Naive thymus-derived CD4-positive, alpha-beta T cell (primary cell): ENCODE measurements at regions not wholly inside any gene's neighbourhood (a gene's known extent, or its start where the extent isn't known, plus 50 kb on each side); places are given as distances from the start of the nearest gene placed in this dataset.

Experiments used
- ATAC-seq: fragments of 150-1000 bp; cut with Tn5 transposase; 2 replicates; pipeline ENCODE4 v1.10.0; 2021; ENCODE audit warnings: mild to moderate bottlenecking, moderate library complexity
- CTCF ChIA-PET: fragments of 350-600 bp; sonication (Branson Sonifier 250); formaldehyde crosslinking; loops from one replicate; lab custom pipeline; 2021; ENCODE audit warnings: antibody characterized with exemption; lab: Charles Lee
- POLR2A ChIA-PET: fragments of 350-600 bp; sonication (Branson Sonifier 250); formaldehyde crosslinking; loops from one replicate; lab custom pipeline; 2021; ENCODE audit warnings: antibody characterized with exemption, inconsistent platforms; lab: Charles Lee
- DNase-seq, 9 donors: peaks; one replicate each; pipeline versions ENCODE4 v3.0.0 to v3.0.0-alpha.2; 2020 to 2022; ENCODE audit warnings: mixed read lengths in 1 of 9
- H3K27ac ChIP-seq: one replicate; pipeline ENCODE4 v1.7.0; 2013; ENCODE audit warnings: mild to moderate bottlenecking, low read depth, low read length, moderate library complexity
- H3K27me3 ChIP-seq, 2 donors: one replicate each; pipeline ENCODE4 v1.7.0; 2013; ENCODE audit warnings: low read length in 2 of 2, mild to moderate bottlenecking in 2 of 2, moderate library complexity in 2 of 2; ENCODE audit not compliant: control insufficient read depth in 2 of 2, insufficient read depth in 2 of 2
- H3K36me3 ChIP-seq, 3 experiments: 1 replicate in 2 of 3; 2 replicates in 1 of 3; pipeline ENCODE4 v1.7.0; 2013; ENCODE audit warnings: low read length in 3 of 3, mild to moderate bottlenecking in 3 of 3, moderate library complexity in 1 of 3; ENCODE audit not compliant: insufficient read depth in 3 of 3, control insufficient read depth in 2 of 3
- H3K4me1 ChIP-seq, 2 donors: one replicate each; pipeline ENCODE4 v1.7.0; 2013; ENCODE audit warnings: low read length in 2 of 2, mild to moderate bottlenecking in 2 of 2, moderate library complexity in 1 of 2; ENCODE audit not compliant: control insufficient read depth in 2 of 2, insufficient read depth in 2 of 2
- H3K4me3 ChIP-seq: 2 replicates; pipeline ENCODE4 v1.7.0; 2013; ENCODE audit warnings: mild to moderate bottlenecking, low read length
- H3K9me3 ChIP-seq, 3 experiments: 1 replicate in 2 of 3; 2 replicates in 1 of 3; pipeline ENCODE4 v1.7.0; 2013; ENCODE audit warnings: low read length in 3 of 3; ENCODE audit not compliant: control insufficient read depth in 2 of 3
- H3K27ac Mint-ChIP-seq, 9 donors: one replicate each; pipeline ENCODE4 v1.8.0; 2020 to 2022; ENCODE audit warnings: mixed read lengths in 9 of 9, mild to moderate bottlenecking in 8 of 9, moderate library complexity in 5 of 9, inconsistent platforms in 2 of 9
- H3K27me3 Mint-ChIP-seq, 5 donors: one replicate each; pipeline ENCODE4 v1.8.0; 2021 to 2022; ENCODE audit warnings: mixed read lengths in 5 of 5, mild to moderate bottlenecking in 1 of 5
- H3K36me3 Mint-ChIP-seq, 5 donors: one replicate each; pipeline ENCODE4 v1.8.0; 2020 to 2022; ENCODE audit warnings: mixed read lengths in 5 of 5, mild to moderate bottlenecking in 3 of 5, inconsistent platforms in 1 of 5
- H3K4me1 Mint-ChIP-seq, 7 donors: one replicate each; pipeline ENCODE4 v1.8.0; 2020 to 2022; ENCODE audit warnings: mixed read lengths in 7 of 7, mild to moderate bottlenecking in 3 of 7, inconsistent platforms in 1 of 7
- H3K4me3 Mint-ChIP-seq, 10 donors: one replicate each; pipeline ENCODE4 v1.8.0; 2020 to 2022; ENCODE audit warnings: mild to moderate bottlenecking in 10 of 10, mixed read lengths in 10 of 10, moderate library complexity in 6 of 10, inconsistent platforms in 2 of 10
- H3K9me3 Mint-ChIP-seq, 11 donors: one replicate each; pipeline ENCODE4 v1.8.0; 2020 to 2022; ENCODE audit warnings: mixed read lengths in 11 of 11, mild to moderate bottlenecking in 4 of 11, inconsistent platforms in 1 of 11, moderate library complexity in 1 of 11
- intact Hi-C, 2 donors: fragments of 100-400 bp; cut with micrococcal nuclease; formaldehyde crosslinking; loops; one replicate each; pipeline ENCODE4 v1.15.1; 2023

DNA sequence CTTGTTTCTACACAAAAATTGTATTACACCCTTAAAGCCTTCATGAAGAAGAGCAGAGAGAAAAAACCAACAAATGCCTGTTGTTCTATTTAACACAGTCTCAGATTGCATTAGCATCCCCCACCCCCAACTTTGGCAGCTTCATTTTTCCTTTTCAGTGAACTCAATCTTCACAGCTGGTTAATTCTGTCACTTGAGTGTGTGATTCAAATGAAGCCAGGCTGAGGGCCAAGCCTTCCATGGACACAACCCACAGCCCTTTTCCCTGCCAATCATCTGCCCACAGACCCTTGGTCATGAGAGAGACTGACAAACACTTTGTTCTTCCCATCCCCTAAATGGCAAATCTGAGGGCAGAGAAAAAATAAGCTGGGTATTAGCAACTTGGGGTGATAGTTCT is 217.5 kb upstream of the NMUR2 start:
- Mint-ChIP-seq H3K4me1 (no peaks in the 10 kb centered on the region), H3K4me3 (no peak overlapping the region), H3K9me3 (peaks cover 0 to 2% (median 0%) of the 10 kb centered on the region in 11 donors), H3K27ac (no peak overlapping the region), H3K36me3 (no peaks in the 10 kb centered on the region), H3K27me3 (no peaks in the 10 kb centered on the region)
- H3K36me3 ChIP-seq: no peaks in the 10 kb centered on the region
- ChIA-PET POLR2A (no interaction called here), CTCF (no interaction called here)
- DNase-seq: no peak
- H3K27me3 ChIP-seq: no peaks in the 10 kb centered on the region
- no peak overlapping the region for H3K27ac ChIP-seq
- H3K4me3 ChIP-seq: no peak overlapping the region
- no peak for ATAC-seq
- H3K4me1 ChIP-seq: no peaks in the 10 kb centered on the region
- intact Hi-C loops: no loop called here
- H3K9me3 ChIP-seq: no peaks in the 10 kb centered on the region

DNA sequence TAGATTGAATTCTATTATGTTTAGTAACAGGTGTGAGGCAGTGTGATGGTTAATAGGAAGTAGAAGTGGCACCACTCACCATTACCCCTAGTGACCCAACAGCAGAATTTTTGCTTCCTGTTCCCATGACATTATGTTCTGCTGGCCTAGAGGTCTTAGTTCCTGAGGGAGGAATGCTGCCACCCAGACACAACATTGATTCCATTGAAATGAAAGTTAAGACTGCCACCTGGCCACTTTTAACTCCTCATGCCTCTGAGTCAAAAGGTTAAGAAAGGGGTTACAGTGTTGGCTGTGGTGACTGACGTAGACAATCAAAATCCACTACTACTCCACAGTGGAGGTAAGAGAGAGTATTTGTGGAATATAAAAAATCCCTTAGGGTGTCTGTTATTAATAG is 218.9 kb upstream of the NMUR2 start:
- Histone ChIP-seq H3K4me1 (no peaks in the 10 kb centered on the region), H3K27me3 (no peaks in the 10 kb centered on the region), H3K36me3 (no peaks in the 10 kb centered on the region), H3K4me3 (no peak overlapping the region), H3K27ac (no peak overlapping the region), H3K9me3 (no peaks in the 10 kb centered on the region)
- ChIA-PET POLR2A (no interaction called here), CTCF (no interaction called here)
- intact Hi-C loops: no loop called here
- Mint-ChIP-seq H3K9me3 (peaks cover 0 to 2% (median 0%) of the 10 kb centered on the region in 11 donors), H3K36me3 (no peaks in the 10 kb centered on the region), H3K4me3 (no peak overlapping the region), H3K4me1 (no peaks in the 10 kb centered on the region), H3K27ac (no peak overlapping the region), H3K27me3 (no peaks in the 10 kb centered on the region)
- DNase-seq (no peak), ATAC-seq (no peak)

DNA sequence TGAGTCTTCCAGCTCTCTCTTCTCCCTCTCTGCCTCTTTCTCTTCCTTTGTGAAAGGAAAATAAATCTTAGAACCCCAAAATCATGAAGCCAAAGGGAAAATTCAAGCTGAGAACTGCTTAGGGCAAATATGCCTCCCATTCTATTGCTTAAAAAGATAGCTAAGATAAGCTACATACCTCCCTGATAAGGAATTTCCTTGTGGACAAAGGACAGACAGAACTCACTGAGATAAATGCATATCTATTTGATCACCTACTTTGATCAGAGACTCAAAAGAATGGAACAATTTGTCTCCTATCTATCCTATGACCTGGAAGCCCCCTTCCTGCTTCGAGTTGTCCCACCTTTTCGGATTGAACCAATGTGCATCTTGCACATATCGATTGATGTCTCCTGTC is 220.6 kb upstream of the NMUR2 start:
- Mint-ChIP-seq H3K27ac (no peak overlapping the region), H3K27me3 (peaks cover 0 to 4% (median 0%) of the 10 kb centered on the region in 5 donors), H3K4me1 (no peaks in the 10 kb centered on the region), H3K9me3 (peaks cover 0 to 4% (median 0%) of the 10 kb centered on the region in 11 donors), H3K36me3 (no peaks in the 10 kb centered on the region), H3K4me3 (no peak overlapping the region)
- H3K27ac ChIP-seq: no peak overlapping the region
- DNase-seq: no peak
- H3K4me3 ChIP-seq: no peak overlapping the region
- no peak for ATAC-seq
- ChIA-PET POLR2A (no interaction called here), CTCF (no interaction called here)
- no peaks in the 10 kb centered on the region for H3K36me3 ChIP-seq
- intact Hi-C loops: no loop called here
- no peaks in the 10 kb centered on the region for H3K27me3 ChIP-seq
- no peaks in the 10 kb centered on the region for H3K4me1 ChIP-seq
- no peaks in the 10 kb centered on the region for H3K9me3 ChIP-seq

DNA sequence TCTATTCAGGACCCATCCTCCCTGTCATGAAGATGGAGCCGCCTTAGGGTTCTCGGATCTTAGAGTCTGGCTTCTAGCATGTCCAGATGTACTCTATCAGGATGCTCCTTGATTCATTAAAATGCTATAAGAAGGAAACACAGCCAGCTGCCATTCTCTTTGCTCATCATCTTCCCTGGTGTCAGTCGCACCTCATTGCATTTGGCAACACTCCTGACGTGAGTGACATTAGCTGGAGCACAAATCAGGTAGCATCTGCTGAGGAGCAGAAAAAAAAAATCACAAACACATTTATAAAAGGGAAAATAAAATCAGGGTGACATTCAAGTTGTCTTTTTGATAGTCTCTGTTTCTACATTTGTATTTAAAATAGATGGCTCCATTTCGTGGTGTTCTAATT is 226.1 kb upstream of the NMUR2 start:
- no peak for DNase-seq
- Histone ChIP-seq H3K9me3 (no peaks in the 10 kb centered on the region), H3K27me3 (no peaks in the 10 kb centered on the region), H3K4me3 (no peak overlapping the region), H3K4me1 (no peaks in the 10 kb centered on the region), H3K27ac (no peak overlapping the region), H3K36me3 (no peaks in the 10 kb centered on the region)
- no peak for ATAC-seq
- intact Hi-C loops: no loop called here
- no peak overlapping the region for H3K27ac Mint-ChIP-seq
- ChIA-PET POLR2A (interaction anchor here (0.6 kb wide), 1 partner anchor 97 kb away, joined by 3 read pairs; no protein-coding TSS in a partner anchor), CTCF (no interaction called here)
- no peaks in the 10 kb centered on the region for H3K4me1 Mint-ChIP-seq
- H3K36me3 Mint-ChIP-seq: no peaks in the 10 kb centered on the region
- H3K27me3 Mint-ChIP-seq: peaks cover 0 to 4% (median 0%) of the 10 kb centered on the region in 5 donors
- H3K4me3 Mint-ChIP-seq: no peak overlapping the region
- H3K9me3 Mint-ChIP-seq: peaks cover 0 to 4% (median 0%) of the 10 kb centered on the region in 11 donors

DNA sequence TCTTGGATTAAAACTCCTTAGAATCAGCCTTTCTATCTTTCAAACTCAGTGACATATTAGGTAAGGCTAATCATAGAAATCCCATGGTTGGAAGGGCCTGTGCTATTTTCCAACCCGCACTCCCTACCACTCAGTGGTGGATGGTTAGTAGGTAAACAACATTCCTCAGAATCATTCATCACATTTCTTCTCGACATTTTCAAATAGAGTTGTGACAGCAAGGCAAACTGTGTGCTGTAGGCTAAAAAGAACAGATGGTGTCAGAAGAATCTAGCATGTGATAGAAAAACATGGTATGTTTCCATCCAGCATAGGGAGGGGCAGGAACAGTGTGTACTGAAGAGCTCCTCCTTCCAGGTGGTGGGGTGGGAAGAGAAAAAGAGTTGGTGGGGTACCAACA is 227.3 kb upstream of the NMUR2 start:
- no peak for DNase-seq
- Mint-ChIP-seq H3K36me3 (no peaks in the 10 kb centered on the region), H3K27me3 (peaks cover 0 to 4% (median 0%) of the 10 kb centered on the region in 5 donors), H3K4me1 (no peaks in the 10 kb centered on the region), H3K4me3 (no peak overlapping the region), H3K9me3 (peaks cover 0 to 4% (median 0%) of the 10 kb centered on the region in 11 donors), H3K27ac (no peak overlapping the region)
- H3K36me3 ChIP-seq: no peaks in the 10 kb centered on the region
- POLR2A ChIA-PET: no interaction called here
- CTCF ChIA-PET: no interaction called here
- no peak for ATAC-seq
- H3K9me3 ChIP-seq: no peaks in the 10 kb centered on the region
- H3K27ac ChIP-seq: no peak overlapping the region
- H3K4me1 ChIP-seq: no peaks in the 10 kb centered on the region
- no peaks in the 10 kb centered on the region for H3K27me3 ChIP-seq
- H3K4me3 ChIP-seq: no peak overlapping the region
- intact Hi-C loops: no loop called here

DNA sequence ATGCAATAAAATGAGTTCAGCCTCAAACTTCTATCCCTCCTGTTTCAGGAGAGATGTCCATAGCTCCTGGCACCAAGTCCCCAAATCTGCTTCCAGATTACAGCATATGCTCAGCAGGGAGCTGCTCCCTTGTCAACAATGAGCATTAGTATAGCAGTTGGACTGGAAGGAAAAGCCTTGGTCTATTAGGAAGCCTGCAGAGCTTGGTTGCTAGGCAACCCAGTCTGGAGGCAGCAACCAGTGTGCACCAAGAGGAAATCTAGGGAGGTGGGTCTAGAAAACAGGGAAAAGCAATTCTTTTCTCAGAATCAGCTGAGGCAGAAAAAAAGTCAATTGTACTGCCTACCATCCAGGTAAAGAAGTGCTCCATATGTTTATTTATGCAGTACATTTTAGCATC is 229.5 kb upstream of the NMUR2 start:
- H3K36me3 ChIP-seq: no peaks in the 10 kb centered on the region
- H3K4me1 ChIP-seq: no peaks in the 10 kb centered on the region
- H3K27me3 ChIP-seq: no peaks in the 10 kb centered on the region
- Mint-ChIP-seq H3K27me3 (no peaks in the 10 kb centered on the region), H3K36me3 (no peaks in the 10 kb centered on the region), H3K9me3 (peaks cover 0 to 4% (median 0%) of the 10 kb centered on the region in 11 donors), H3K27ac (no peak overlapping the region), H3K4me1 (no peaks in the 10 kb centered on the region), H3K4me3 (no peak overlapping the region)
- POLR2A ChIA-PET: no interaction called here
- no peaks in the 10 kb centered on the region for H3K9me3 ChIP-seq
- no peak overlapping the region for H3K27ac ChIP-seq
- CTCF ChIA-PET: no interaction called here
- DNase-seq (no peak), ATAC-seq (no peak)
- intact Hi-C loops: no loop called here
- H3K4me3 ChIP-seq: no peak overlapping the region

DNA sequence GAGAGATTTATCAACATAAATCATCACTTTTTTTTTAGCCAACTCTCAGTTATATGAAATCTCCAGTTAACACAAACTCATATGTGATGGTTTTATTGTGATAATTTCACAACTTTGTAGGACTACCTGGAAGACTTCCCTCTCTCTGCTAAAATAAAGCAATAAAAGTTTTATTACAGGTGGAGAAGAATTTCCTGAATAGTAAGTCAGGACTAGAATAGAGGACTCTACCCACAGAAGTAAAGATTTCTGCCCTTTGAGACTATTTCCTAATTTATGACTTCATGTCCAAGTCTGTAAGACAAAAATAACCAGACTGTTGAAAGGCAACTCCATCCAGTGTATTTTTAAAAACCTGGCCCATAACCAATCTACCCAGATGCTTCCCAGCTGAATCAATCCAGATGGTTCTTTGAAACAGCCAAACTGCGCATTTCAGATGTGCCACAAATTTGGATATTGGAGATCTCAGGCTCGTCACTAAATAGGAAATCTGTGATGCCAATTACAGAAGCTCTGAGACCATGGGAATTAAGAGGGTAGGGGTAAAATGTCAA is 234.0 kb upstream of the NMUR2 start:
- ATAC-seq: no peak
- no peaks in the 10 kb centered on the region for H3K36me3 Mint-ChIP-seq
- CTCF ChIA-PET: no interaction called here

More for the DNA sequence above, 234.0 kb upstream of the NMUR2 start:
- Histone ChIP-seq H3K9me3 (no peaks in the 10 kb centered on the region), H3K27ac (no peak overlapping the region), H3K4me1 (no peaks in the 10 kb centered on the region), H3K36me3 (no peaks in the 10 kb centered on the region), H3K4me3 (no peak overlapping the region), H3K27me3 (no peaks in the 10 kb centered on the region)
- no peak for DNase-seq
- intact Hi-C loops: loop anchor here in 1 of 2 donors (1.0 kb wide), 1 partner anchor 28 kb away; no protein-coding TSS in a partner anchor
- POLR2A ChIA-PET: no interaction called here
- no peak overlapping the region for H3K27ac Mint-ChIP-seq
- no peaks in the 10 kb centered on the region for H3K27me3 Mint-ChIP-seq
- no peaks in the 10 kb centered on the region for H3K4me1 Mint-ChIP-seq
- H3K9me3 Mint-ChIP-seq: peaks cover 0 to 3% (median 0%) of the 10 kb centered on the region in 11 donors
- no peak overlapping the region for H3K4me3 Mint-ChIP-seq
